ENCODE measurements at regions not wholly inside any gene's neighbourhood (a gene's known extent, or its start where the extent isn't known, plus 50 kb on each side); places are given as distances from the start of the nearest gene placed in this dataset.

DNA sequence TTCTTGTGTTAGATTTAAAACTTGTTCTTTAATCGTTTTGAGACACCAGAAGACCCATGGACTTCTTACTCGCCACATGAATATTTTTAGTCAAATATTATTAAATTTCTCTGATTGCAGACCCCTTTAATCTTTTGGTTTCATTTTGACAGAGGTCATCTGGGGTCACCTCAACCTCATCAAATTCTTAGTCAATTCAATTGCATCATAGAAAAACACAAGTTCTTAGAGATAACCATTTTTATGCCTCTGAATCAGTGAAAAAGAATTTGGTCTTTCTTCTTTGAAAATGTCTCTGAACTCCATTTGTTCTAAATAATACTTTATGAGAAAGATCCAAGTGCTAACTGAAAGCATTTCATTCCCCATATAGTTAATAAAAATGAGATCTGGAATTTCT, 55.2 kb upstream of the CBLN4 start:
- peak; percentile 1 for DNase-seq (ENCODE audit: low read depth)

DNA sequence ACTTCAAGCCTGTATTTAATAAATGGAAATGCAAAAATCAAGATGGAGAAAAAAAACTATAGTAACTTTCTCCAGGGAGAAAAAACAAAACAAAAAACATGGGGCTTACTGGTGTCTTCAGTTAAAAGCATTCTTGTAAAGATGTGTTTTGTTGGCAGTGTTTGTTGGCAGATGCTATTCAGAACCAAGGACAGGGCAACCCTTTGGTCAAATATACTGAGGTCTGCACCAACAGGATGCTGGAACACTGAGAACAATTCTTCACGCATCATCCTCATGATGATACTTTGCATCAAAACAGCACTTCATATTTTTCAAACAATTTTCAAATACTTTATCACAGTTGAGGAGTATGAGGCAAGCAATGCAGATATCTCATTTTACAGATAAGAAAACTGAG, 63.7 kb upstream of the CBLN4 start:
- no peak for DNase-seq (ENCODE audit: low read depth)

DNA sequence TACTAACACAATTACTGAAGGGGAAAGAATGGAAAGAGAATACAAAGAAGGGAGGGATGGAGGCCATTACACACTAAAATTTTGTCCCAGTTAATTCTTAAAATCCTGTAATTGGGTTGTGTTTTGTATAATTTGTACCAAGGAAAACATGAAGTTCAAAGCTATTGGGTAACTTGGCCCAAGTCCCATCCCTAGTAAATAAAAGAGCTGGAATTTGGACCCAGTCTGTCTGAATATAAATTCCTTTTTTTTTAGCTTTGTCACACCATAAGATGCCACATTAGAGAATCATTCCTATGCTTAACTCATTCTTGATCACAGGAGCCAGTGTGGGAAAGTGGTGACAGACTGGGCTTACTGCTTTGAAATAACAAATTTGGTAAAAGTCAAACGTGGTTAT, 66.8 kb upstream of the CBLN4 start:
- no peak for DNase-seq (ENCODE audit: low read depth)

DNA sequence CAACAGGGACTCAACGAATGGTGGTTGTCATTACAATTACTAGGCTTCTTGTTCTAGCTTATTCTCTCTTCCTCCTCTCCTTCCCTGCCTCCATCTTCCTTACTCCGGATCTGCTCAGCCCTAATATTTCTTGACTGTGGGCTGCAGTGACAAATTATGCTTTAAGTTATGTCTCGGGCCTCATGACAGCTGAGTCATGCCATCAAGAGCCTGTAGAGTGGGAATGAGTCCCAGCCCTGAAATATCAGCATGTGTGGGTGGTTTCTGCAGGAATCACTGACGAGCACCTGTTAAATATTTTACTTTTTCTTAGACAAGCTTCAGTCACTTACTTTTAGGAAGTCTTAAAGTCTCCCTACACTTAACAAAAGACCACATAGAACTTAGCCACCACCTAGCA, 83.1 kb upstream of the CBLN4 start:
- DNase-seq (ENCODE audit: low read depth) = no peak

DNA sequence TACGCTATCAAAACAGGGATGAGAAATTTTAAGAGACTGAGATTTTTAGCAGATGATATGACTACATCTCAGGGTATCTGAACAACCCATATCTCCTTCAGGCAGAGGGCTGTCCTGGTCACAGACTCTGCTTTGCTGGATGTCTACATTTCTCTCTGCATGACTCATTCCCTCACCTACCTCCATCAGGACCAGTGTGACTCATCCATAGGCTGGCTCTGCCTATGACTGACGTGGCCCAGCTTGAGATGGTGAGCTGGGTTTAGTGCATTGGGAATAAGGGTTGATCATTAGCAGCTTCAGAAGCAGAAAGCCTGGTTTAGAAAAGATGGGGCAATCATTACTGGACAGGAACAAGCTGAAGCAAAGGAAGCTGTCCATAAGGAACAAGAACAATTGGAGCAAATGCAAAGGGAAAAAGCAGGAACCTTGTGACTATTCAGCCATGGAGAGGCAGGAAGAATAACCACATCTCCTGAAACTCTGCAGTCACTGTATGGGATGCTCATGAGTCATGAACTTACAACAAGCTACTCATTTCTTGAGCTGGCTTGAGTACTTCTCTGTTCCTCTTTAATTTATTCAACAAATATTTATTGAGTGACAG, 86.4 kb upstream of the CBLN4 start:
- DNase-seq (ENCODE audit: low read depth) = peak; percentile 28

DNA sequence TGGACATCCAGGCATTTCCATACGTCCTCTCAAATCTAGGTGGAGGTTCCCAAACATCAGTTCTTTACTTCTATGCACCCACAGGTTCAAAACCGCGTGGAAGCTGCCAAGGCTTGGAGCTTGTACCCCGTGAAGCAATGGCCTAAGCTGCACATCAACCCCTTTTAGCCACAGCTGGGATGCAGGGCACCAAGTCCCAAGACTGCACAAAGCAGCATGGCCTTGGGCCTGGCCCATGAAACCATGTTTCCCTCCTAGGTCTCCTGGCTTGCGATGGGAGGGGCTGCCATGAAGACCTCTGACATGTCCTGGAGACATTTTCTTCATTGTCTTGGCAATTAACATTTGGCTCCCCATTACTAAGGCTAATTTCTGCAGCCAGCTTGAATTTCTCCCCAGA, 88.9 kb upstream of the CBLN4 start:
- DNase-seq (ENCODE audit: low read depth) = no peak

DNA sequence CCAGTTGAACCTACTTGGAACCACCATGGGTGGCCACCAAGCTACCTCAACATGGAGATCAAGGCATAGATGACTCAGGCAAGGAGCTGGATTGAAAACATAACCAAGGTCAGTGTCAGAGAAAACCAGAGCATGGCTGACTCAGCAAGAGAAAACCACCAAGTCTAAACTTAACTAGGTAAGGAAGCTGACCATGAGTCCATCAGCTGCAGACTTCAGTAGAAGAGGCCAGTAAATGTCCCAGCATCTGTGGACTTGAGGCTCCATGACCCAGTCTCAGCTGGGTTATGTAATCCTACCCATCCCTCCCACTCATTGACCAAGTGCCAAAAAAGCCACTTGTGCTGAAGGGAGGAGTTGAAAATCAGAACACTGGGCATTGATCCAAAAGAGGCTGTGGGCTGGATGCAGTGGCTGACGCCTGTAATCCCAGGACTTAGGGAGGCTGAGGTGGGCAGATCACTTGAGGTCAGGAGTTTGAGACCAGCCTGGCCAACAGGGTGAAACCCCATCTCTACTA, 93.7 kb upstream of the CBLN4 start:
- no peak for DNase-seq (ENCODE audit: low read depth)

DNA sequence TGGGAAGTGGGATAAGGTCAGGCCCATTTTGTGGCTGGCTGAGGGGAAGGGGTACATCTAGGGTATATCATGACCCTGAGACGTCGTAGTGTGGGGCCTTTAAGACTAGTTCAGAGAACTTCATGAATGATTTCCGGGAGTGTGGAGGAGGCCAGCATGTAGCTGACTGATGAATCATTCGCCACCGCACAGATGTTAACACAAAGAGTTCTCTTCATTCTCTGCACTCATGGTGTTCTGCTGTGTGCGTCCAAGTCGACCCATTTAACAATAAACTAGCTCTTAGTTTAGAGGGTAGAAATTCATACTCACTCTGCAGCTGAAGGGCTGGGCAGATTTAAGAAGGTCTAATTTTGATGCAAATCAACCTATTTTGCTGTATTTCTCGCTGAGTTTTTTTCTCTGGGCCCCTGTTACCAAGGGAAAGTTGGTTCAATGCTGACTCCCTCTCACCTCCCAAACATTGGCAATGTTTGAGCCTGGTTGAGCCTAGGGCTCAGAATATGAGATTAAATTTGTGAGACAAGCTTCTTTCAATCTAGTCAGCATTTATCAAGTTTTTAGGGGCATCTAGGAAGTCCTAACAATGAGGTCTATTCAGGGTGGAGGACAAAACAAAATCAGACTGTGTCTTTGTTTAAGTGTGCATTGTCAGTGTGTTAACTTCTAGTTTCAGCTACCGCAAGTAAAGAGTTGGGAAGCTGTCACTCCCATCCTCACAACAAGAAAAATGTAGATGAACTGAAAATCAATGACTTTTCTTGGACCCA, 106.8 kb upstream of the CBLN4 start:
- peak; percentile 49 for DNase-seq (ENCODE audit: low read depth)

DNA sequence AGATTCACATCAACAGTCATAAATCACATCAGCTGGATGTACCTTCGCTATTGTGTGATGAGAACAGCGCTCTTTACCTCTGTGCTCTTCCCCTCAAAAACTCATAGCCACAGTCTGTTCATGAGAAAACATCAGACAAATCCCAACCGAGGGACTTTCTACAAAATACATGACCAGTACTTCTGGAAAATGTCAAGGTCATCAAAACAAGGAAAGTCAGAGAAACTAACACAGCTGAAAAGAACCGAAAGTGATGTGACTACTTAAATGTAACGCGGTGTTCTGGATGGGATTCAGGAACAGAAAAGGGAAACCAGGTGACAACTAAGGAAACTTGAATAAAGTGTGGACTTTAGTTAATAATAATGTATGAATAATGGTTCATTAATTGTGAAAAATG, 112.0 kb upstream of the CBLN4 start:
- no peak for DNase-seq (ENCODE audit: low read depth)

DNA sequence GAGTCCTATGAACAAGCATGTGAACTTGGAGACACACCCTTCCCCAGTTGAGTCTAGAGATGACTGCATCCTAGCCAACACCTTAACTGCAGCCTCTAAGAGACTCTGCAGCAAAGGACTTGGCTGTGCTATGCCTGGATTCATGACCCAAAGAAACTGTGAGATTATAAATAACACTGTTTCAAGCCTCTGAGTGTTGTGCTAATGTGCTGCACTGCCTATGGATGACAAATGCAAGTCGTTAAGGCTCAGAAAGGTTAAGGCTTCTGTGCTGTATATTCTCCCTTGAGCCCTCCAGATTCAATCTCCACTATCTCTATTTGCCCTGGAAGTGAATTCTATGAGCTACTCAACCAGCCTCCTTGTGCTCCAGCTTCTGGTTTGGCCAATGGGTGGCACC, 116.5 kb upstream of the CBLN4 start:
- no peak for DNase-seq (ENCODE audit: low read depth)

DNA sequence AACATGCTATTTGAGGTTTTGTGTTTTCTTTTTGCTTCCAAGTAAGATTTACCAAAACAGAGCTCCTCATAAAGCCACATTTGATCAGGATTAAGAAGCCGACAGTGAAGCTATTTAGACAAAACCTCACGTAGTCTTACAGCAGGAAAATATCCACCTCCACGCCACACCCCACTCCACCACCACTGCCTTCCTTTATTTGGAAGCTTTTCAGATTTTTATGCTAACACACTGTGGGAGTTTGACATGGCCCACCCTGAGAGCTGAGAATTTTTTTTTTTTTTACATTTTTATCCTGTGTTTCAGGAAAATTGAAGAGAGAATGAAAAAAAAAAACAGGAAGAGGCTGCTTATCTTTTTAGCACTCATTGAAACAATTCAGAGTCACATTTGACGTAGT, 104.8 kb upstream of the MC3R start:
- DNase-seq (ENCODE audit: low read depth) = no peak

DNA sequence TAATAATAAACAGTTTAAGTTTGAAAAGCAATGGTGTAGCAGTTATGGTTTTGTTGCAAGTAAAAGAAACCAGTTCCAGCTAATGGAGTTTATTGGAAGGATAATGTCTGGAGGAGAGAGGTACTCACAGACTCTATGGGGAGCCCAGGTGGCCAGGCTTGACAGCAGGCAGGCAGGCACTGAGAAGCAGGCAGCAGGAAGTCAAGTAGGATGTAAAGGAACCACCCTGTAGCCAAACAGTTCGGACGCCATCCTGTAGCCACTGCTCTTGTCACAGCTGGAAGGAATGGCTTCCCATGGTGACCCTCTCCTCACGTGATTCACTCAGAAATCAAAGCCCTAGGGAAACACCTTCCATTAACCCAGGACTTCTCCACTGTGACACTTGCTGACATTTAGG, 96.7 kb upstream of the MC3R start:
- no peak for DNase-seq (ENCODE audit: low read depth)

DNA sequence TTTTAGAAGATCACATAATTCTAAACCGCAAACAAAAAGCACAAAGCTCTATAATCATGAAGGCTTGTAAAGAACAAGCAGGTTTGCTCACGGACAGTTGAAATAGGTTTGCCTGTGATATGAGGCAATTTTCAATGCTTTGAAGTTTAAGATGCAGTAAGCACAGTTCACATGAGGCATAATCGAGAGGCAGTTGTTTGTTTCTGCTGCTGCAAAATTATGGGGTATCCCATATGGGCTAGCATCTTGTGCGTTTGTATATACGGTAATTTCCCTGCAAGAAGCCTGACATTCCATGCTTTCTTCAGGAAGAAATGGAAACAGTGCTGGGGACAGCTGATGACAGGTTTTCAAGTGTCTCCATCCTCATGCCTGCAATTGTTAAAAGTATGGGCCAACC, 94.6 kb upstream of the MC3R start:
- no peak for DNase-seq (ENCODE audit: low read depth)

DNA sequence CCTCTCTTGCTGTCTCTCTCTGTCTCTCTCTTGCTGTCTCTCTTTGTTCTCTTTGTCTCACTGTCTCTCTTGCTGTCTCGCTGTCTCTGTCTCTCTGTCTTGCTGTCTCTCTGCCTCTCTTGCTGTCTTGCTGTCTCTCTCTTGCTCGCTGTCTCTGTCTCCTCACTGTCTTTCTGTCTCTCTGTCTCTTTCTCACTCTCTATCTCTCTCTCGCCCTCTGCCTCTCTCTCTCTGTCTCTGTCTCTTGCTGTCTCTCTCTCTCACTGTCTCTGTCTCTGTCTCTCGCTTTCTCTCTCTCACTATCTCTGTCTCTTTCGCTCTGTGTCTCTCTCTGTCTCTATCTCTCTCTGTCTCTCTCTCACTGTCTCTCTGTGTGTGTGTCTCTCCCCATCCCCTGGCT, 92.9 kb upstream of the MC3R start:
- no peak for DNase-seq (ENCODE audit: low read depth)

DNA sequence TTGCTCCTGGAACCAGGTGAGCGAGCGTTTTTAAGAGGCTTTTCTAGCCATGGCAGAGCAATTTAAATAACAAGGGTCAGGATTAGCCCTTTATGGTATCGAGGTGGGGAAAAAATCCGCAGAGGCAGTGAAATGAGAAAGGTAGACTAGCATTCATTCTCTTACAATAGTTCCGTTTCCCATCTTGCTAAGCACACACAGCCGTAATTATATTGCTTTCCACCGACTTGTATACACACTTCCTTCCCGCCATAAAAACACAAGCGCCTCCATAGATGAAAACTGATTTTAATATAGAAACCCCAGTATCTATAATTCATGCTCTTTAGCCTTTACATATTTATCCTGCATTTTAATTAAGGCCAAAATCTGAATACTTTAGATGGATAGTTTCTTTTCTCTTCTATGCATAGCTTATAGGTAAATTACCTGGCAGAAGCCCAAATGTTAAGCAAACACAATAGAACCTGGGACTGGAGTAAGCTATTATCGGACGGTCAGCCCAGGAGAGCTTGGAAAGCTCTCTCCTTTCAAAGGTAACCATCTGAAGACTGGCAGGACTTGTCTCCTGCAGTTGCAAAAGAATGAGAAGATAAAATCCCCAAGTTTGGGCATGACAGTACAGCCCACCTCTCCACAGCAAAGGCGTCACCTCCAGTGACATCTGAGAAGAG, 90.9 kb upstream of the MC3R start:
- no peak for DNase-seq (ENCODE audit: low read depth)

DNA sequence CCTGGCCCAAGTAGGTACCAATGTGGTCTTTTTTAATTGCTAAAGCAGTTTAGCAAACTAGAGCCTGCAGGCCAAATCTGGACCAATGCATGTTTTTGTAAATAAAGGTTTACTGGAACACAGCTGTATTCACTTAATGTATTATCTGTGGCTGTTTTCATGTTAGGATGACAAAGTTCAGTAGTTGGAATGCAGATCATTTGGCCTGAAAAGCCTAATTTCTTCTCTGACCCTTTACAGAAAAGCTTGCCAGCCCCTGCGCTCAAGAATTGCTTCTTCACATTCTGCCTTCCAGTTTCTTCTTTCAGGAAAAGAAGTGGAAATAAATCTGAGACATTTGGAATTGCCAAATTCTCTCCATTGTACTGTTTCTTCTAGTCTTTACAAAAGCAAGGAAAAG, 90.0 kb upstream of the MC3R start:
- DNase-seq (ENCODE audit: low read depth) = no peak

DNA sequence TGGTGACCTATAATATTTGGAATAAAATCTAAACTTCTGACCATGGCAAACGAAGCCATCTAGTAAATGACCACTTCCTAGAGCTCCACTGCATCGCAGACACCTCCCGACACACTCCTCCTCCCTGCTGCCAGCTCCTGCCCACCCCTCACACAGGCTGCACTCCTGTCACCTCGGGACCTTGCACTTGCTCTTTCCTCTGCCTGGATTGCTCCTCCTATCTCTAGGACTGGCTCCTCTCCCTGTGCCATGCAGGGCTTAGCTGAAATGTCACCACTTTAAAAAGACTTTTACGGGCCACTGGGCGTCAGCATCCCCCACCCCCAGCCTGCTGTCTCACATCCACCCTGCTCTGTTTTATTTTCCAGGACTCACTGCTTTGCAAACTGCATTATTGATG, 87.6 kb upstream of the MC3R start:
- DNase-seq (ENCODE audit: low read depth) = no peak

DNA sequence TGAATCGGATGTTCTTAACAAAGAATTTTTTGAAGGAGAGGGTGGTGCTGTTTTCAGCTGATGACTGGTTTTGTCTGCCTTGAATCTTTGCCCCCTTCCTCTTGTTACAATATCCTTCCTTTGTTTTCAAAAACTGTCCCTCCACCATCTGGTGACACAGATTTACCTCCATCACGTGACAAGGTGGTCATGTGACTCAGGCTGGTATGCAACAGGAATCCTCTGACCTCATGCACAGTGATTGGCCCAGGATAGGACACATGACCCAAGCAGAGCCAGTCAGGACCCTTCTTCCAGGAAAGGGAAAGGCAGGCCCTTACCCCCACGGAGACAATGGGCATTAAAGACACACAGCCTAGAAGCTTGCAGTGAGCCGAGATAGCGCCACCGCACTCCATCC, 84.7 kb upstream of the MC3R start:
- peak; percentile 3 for DNase-seq (ENCODE audit: low read depth)

DNA sequence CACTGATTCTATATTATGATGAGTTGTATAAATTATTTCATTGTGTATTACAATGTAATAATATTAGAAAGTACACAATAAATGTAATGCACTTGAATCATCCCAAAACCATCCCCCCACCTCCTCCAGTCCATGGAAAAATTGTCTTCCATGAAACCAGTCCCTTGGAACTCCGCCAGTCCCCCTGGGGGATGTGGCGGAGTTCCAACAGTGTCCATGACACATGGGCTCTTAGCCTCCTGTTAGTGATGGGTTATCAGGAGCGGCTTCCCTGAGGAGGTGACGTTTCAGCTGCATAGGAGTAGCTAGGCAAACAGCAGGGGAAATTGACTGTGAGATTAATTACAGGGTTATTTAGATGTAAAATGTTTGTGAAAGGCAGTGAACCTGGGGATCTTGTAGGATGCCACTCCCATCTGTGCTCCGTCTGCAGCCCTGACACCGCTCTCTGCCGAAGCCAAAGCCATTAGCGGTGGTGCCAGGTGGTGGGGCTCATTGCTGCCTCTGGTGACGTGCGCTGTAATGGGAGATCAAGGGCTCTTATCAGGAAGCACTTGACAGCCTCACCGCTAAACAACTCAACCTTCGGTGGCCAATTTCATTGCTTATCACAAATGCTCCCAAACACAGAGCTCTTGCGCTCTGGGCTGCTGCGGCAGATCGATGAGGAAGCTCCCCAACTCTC, 81.6 kb upstream of the MC3R start:
- peak; percentile 8 for DNase-seq (ENCODE audit: low read depth)

DNA sequence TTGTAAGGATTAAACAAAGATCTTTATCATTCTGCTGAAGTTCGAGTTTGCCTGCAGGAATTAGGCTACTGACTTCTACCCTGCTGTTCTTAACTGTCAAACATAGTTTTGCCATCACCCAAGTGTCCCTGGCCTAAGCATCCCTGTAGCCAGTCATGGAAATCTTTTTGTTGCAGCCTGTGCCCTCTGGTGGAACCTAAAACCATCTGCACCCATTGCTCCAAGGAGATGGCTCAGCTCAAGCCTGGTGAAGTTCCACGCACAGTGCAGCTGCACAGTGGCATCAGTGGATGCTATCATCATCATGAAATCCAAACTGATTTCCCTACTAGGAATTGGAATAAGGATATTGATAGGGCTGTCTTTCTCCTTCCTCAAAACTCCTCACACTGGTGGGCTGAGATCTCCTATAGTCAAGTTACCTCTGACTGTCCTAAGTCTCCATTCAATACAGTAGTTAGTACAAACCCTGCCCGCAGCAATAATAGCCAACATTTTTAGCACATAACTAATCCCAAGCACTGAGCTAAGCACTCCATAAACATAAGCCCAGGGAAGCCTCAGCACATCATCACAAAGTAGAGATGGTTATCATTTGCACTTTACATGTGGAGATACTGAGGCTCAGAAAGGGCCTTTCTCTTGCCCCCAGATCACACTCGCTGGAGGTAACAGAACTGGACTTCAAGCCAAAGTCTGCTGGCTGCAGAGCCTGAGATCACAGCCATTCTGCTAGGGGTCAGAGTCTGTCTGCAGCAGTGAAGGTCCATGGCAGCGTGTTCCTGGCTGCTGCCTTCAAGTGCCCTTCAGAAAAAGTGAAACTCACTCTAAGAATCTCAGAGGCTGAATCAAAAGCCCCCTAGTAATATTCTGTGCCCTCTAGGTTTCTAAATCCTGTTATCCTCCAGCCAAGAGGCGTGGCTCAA, 77.2 kb upstream of the MC3R start:
- DNase-seq (ENCODE audit: low read depth) = no peak

DNA sequence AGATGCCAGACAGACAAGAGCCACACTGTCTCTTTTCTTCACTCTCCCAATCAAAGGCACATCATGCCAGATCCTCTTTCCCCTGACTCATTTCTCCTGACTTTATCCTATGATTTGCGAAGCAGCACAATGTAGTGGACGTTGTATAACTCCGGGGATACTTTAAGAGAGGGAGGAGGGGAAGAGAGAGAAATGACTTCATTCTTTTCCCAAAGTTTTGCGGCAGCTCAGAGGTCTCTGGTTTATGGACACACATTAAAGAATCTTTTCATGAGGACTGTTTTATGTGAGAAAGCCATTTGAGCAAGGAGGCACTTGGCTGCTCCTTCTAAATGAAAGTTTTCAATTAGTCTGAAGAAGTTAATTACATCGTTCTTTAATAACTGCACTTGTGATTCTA, 75.1 kb upstream of the MC3R start:
- DNase-seq (ENCODE audit: low read depth) = no peak

Measured in Daoy (cell line).